Astrocyte (in vitro differentiated cells and primary cell): ENCODE measurements at regions not wholly inside any gene's neighbourhood (a gene's known extent, or its start where the extent isn't known, plus 50 kb on each side); places are given as distances from the start of the nearest gene placed in this dataset.

Source experiments
- DNase-seq: peaks from one replicate; pipeline ENCODE4 v3.0.0-alpha.2; 2010; ENCODE audit warnings: low read depth
- FAIRE-seq: peaks from 2 replicates; lab custom pipeline; 2011; peaks lifted over from hg19 to GRCh38; lab: Jason Lieb, UNC
- H2AFZ ChIP-seq: 2 replicates; pipeline ENCODE4 v1.6.0; 2012; ENCODE audit warnings: low read depth, low read length, inconsistent platforms
- H3K27ac ChIP-seq: 2 replicates; pipeline ENCODE4 v1.5.1; 2011; ENCODE audit warnings: low read depth, low read length, inconsistent platforms
- H3K27me3 ChIP-seq: 2 replicates; pipeline ENCODE4 v1.6.0; 2011; ENCODE audit warnings: low read length, inconsistent platforms; ENCODE audit not compliant: insufficient read depth
- H3K36me3 ChIP-seq: 2 replicates; pipeline ENCODE4 v1.5.1; 2011; ENCODE audit warnings: low read length, inconsistent platforms; ENCODE audit not compliant: insufficient read depth
- H3K4me1 ChIP-seq: 2 replicates; pipeline ENCODE4 v1.5.1; 2011; ENCODE audit warnings: low read length, inconsistent platforms; ENCODE audit not compliant: insufficient read depth
- H3K4me2 ChIP-seq: 2 replicates; pipeline ENCODE4 v1.6.0; 2012; ENCODE audit warnings: low read length, inconsistent platforms
- H3K4me3 ChIP-seq: 2 replicates; pipeline ENCODE4 v1.5.1; 2011; ENCODE audit warnings: low read depth, mild to moderate bottlenecking, low read length, inconsistent platforms; ENCODE audit not compliant: insufficient read depth
- H3K79me2 ChIP-seq: 2 replicates; pipeline ENCODE4 v1.6.0; 2012; ENCODE audit warnings: mild to moderate bottlenecking, low read length, inconsistent platforms; ENCODE audit not compliant: insufficient read depth
- H3K9ac ChIP-seq: 2 replicates; pipeline ENCODE4 v1.6.0; 2012; ENCODE audit warnings: mild to moderate bottlenecking, low read length, inconsistent platforms
- H3K9me3 ChIP-seq: 2 replicates; pipeline ENCODE4 v1.5.1; 2012; ENCODE audit warnings: low read depth, mild to moderate bottlenecking, low read length, inconsistent platforms; ENCODE audit not compliant: insufficient read depth
- H4K20me1 ChIP-seq: 2 replicates; pipeline ENCODE4 v1.6.0; 2012; ENCODE audit warnings: low read length, inconsistent platforms; ENCODE audit not compliant: insufficient read depth
- H3K27ac Mint-ChIP-seq: one replicate; pipeline ENCODE4 v1.8.0; 2021; ENCODE audit warnings: mild to moderate bottlenecking, mixed read lengths; ENCODE audit not compliant: unreplicated experiment
- H3K27me3 Mint-ChIP-seq: one replicate; pipeline ENCODE4 v1.8.0; 2021; ENCODE audit warnings: low read depth, mixed read lengths; ENCODE audit not compliant: unreplicated experiment
- H3K36me3 Mint-ChIP-seq: one replicate; pipeline ENCODE4 v1.8.0; 2021; ENCODE audit warnings: low read depth, mixed read lengths; ENCODE audit not compliant: unreplicated experiment
- H3K4me1 Mint-ChIP-seq: one replicate; pipeline ENCODE4 v1.8.0; 2021; ENCODE audit warnings: low read depth, mixed read lengths; ENCODE audit not compliant: unreplicated experiment
- H3K4me3 Mint-ChIP-seq: one replicate; pipeline ENCODE4 v1.8.0; 2021; ENCODE audit warnings: mild to moderate bottlenecking, moderate library complexity, mixed read lengths; ENCODE audit not compliant: unreplicated experiment
- H3K9me3 Mint-ChIP-seq: one replicate; pipeline ENCODE4 v1.8.0; 2021; ENCODE audit warnings: mild to moderate bottlenecking, mixed read lengths; ENCODE audit not compliant: unreplicated experiment
- EZH2 ChIP-seq: IDR thresholded peaks from 2 replicates; pipeline ENCODE4 v1.6.1; 2012; ENCODE audit warnings: mild to moderate bottlenecking, low read length, inconsistent platforms; ENCODE audit not compliant: insufficient read depth
- TF ChIP-seq, protein P1 (sequence below): IDR thresholded peaks from 2 replicates; pipeline ENCODE4 v1.5.1; 2011; ENCODE audit warnings: low read depth, mild to moderate bottlenecking, inconsistent platforms, low read length, moderate library complexity; ENCODE audit not compliant: insufficient read depth

DNA sequence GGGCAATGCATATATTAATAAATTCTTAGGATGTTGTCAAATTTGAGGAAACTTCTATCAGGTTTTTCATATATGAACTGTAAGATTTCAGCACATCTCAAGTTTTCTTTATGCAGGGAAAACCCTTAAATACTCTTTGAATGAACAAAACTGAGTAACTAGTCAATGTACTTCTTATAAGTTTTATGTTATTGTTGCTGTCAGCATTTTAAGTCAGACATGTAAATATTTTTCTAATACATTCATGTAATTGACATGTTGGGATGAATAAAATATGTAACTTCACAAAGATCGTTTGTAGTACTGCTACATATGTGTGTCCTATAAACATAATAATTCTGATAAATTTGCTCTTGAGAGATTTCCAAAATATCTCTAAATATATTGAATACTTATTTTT, 109.6 kb downstream of the BMP4 start:
- no peaks in the 10 kb centered on the region for H3K36me3 ChIP-seq
- H3K27me3 Mint-ChIP-seq = no peaks in the 10 kb centered on the region
- TF ChIP-seq, protein P1, sequence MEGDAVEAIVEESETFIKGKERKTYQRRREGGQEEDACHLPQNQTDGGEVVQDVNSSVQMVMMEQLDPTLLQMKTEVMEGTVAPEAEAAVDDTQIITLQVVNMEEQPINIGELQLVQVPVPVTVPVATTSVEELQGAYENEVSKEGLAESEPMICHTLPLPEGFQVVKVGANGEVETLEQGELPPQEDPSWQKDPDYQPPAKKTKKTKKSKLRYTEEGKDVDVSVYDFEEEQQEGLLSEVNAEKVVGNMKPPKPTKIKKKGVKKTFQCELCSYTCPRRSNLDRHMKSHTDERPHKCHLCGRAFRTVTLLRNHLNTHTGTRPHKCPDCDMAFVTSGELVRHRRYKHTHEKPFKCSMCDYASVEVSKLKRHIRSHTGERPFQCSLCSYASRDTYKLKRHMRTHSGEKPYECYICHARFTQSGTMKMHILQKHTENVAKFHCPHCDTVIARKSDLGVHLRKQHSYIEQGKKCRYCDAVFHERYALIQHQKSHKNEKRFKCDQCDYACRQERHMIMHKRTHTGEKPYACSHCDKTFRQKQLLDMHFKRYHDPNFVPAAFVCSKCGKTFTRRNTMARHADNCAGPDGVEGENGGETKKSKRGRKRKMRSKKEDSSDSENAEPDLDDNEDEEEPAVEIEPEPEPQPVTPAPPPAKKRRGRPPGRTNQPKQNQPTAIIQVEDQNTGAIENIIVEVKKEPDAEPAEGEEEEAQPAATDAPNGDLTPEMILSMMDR = no peak
- no peak for TF ChIP-seq EZH2
- H3K4me3 Mint-ChIP-seq = no peak overlapping the region
- peaks cover 13% of the 10 kb centered on the region for H3K4me1 ChIP-seq
- FAIRE-seq (no peak), DNase-seq (no peak)
- H3K27ac Mint-ChIP-seq = no peak overlapping the region
- no peaks in the 10 kb centered on the region for H3K9me3 ChIP-seq
- H3K4me3 ChIP-seq = no peak overlapping the region
- no peaks in the 10 kb centered on the region for H3K79me2 ChIP-seq
- no peak overlapping the region for H2AFZ ChIP-seq
- no peaks in the 10 kb centered on the region for H3K27me3 ChIP-seq
- no peak overlapping the region for H3K4me2 ChIP-seq
- H3K9ac ChIP-seq = no peak overlapping the region
- H4K20me1 ChIP-seq = no peaks in the 10 kb centered on the region
- peaks cover 27% of the 10 kb centered on the region for H3K4me1 Mint-ChIP-seq
- H3K9me3 Mint-ChIP-seq = no peaks in the 10 kb centered on the region
- H3K36me3 Mint-ChIP-seq = no peaks in the 10 kb centered on the region
- H3K27ac ChIP-seq = no peak overlapping the region

DNA sequence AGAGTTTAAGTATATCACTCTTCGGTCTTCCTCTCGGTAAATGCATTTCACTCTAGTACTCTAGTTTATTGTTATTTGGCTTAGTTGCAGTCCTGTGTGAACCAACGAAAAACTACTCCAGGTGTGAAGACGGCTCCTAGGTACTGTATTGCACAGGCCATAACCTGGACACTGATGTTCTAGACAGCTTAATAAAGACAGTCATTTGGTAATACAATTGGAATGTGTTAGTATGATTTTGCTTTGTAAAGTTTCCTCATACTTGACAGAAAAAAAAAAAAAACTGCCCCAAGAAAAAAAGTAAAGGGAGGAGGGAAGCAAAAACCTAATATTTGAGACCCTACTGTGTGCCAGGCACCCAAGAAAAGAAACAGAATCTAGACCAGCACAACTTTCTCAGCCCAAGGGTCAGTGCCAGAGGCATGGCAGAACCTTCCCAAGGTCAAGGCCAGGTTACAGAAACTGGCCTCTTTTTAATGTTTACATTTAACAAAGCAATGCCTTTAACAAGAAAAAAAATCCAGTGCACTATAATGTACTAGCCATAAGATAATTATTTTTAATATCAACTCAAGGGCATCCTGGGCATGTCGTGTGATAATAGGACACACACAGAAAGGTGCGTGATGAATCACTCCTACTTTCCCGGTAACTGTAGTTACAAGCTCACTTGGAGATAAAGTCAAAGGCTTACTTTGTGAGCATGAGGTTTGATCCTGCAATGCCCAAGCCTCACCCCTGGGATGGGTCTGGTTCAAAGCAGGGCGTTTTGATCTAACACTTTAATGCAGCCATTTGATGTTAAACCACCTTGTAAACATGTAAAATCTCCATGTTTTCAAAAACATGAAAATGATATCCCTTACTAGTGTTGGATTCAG, 110.6 kb downstream of the BMP4 start:
- no peak overlapping the region for H2AFZ ChIP-seq
- H3K79me2 ChIP-seq = no peaks in the 10 kb centered on the region
- H3K4me1 Mint-ChIP-seq = peaks cover 21% of the 10 kb centered on the region
- FAIRE-seq = no peak
- no peak overlapping the region for H3K9ac ChIP-seq
- no peaks in the 10 kb centered on the region for H3K36me3 ChIP-seq
- H3K9me3 Mint-ChIP-seq = no peaks in the 10 kb centered on the region
- no peaks in the 10 kb centered on the region for H3K27me3 Mint-ChIP-seq
- no peaks in the 10 kb centered on the region for H3K27me3 ChIP-seq
- H3K4me3 ChIP-seq = no peak overlapping the region
- H4K20me1 ChIP-seq = no peaks in the 10 kb centered on the region
- H3K4me2 ChIP-seq = no peak overlapping the region
- H3K9me3 ChIP-seq = no peaks in the 10 kb centered on the region
- no peak overlapping the region for H3K27ac ChIP-seq
- no peak for DNase-seq
- peaks cover 10% of the 10 kb centered on the region for H3K4me1 ChIP-seq
- H3K4me3 Mint-ChIP-seq = no peak overlapping the region
- no peak overlapping the region for H3K27ac Mint-ChIP-seq
- TF ChIP-seq, protein P1 = no peak
- no peak for TF ChIP-seq EZH2
- H3K36me3 Mint-ChIP-seq = no peaks in the 10 kb centered on the region

DNA sequence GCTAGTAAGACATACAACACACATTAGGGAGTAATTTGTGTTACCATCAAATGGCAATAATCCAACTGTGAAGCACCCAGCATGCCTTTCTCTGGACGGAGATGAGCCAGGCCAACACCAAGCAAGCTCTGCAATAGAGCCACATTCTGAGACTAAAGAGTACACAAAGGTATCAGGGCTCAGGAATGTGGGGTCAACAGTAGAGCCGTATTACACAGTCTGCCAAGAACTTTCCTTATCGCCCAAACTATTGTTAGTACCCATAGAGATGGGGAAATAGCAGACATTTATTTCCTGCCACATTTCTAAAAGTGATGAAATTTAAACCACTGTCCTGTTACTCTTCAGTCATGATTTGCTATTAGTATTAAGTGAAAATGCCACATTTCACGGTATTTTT, 113.7 kb downstream of the BMP4 start:
- H3K4me1 Mint-ChIP-seq = peaks cover 12% of the 10 kb centered on the region
- Histone ChIP-seq H4K20me1 (no peaks in the 10 kb centered on the region), H3K79me2 (no peaks in the 10 kb centered on the region), H3K4me3 (no peak overlapping the region), H3K36me3 (no peaks in the 10 kb centered on the region), H2AFZ (no peak overlapping the region), H3K9ac (no peak overlapping the region), H3K9me3 (no peaks in the 10 kb centered on the region), H3K27ac (peak overlapping the region; percentile 32), H3K4me1 (peaks cover 4% of the 10 kb centered on the region), H3K4me2 (peak overlapping the region; percentile 52), H3K27me3 (no peaks in the 10 kb centered on the region)
- H3K4me3 Mint-ChIP-seq = no peak overlapping the region
- H3K27me3 Mint-ChIP-seq = no peaks in the 10 kb centered on the region
- no peaks in the 10 kb centered on the region for H3K36me3 Mint-ChIP-seq
- no peak for FAIRE-seq
- H3K27ac Mint-ChIP-seq = no peak overlapping the region
- DNase-seq = peak; percentile 85
- peaks cover 3% of the 10 kb centered on the region for H3K9me3 Mint-ChIP-seq
- TF ChIP-seq, protein P1 = no peak
- TF ChIP-seq EZH2 = no peak
